IPS DF 6.9 (cell line): ENCODE measurements at regions not wholly inside any gene's neighbourhood (a gene's known extent, or its start where the extent isn't known, plus 50 kb on each side); places are given as distances from the start of the nearest gene placed in this dataset.
"Not testable (repeated sequence)": the region's sequence is repeated elsewhere in the genome, so short reads cannot be mapped to it uniquely, and the experiment has no call there.

ENCODE experiments used
- DNase-seq: peaks from one replicate; pipeline ENCODE4 v3.0.0-alpha.2; 2013; ENCODE audit warnings: low read depth, low spot score
- H3K27ac ChIP-seq: one replicate; pipeline ENCODE4 v1.5.1; 2013; ENCODE audit warnings: low read length, control low read depth
- H3K27me3 ChIP-seq: 2 replicates; pipeline ENCODE4 v1.6.1; 2013; ENCODE audit warnings: mild to moderate bottlenecking, low read length; ENCODE audit not compliant: control insufficient read depth, insufficient read depth
- H3K36me3 ChIP-seq: 2 replicates; pipeline ENCODE4 v1.6.1; 2013; ENCODE audit warnings: low read length; ENCODE audit not compliant: control insufficient read depth, insufficient read depth
- H3K4me1 ChIP-seq: 2 replicates; pipeline ENCODE4 v1.6.1; 2013; ENCODE audit warnings: low read length; ENCODE audit not compliant: control insufficient read depth, insufficient read depth
- H3K4me3 ChIP-seq: 2 replicates; pipeline ENCODE4 v1.5.1; 2013; ENCODE audit warnings: mild to moderate bottlenecking, low read length
- H3K9me3 ChIP-seq: 2 replicates; pipeline ENCODE4 v1.6.1; 2013; ENCODE audit warnings: low read length, inconsistent platforms; ENCODE audit not compliant: control insufficient read depth, insufficient read depth
- WGBS: extraction: QIAGEN DNeasy Blood & Tissue Kit; methylation state at CpG from one replicate; pipeline ENCODE4 v1.1.7; 2013; ENCODE audit warnings: mixed read lengths, missing lambda C conversion rate; ENCODE audit not compliant: insufficient read length, insufficient coverage; 5-methylcytosine and 5-hydroxymethylcytosine counted together

DNA sequence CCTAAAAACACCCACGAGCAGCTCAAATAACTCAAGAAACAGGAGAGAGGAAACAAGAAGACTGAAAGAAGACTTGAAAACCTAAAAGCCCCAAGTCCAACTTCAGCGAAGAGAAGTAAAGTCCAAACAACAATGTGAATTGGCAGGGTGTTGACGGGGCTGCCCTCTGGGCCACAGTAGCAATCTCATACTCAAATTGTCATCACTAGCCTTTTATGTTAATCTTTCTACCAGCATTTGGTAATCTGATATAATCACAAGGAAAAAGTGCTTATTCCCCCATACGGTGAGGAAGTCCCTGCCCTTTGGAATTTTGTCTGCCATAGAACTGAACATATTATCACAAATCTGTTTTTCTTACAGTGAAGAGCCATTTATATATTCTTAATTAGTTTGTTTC is 51.5 kb upstream of the IFNE start:
- H3K4me3 ChIP-seq = no peak overlapping the region
- no peak overlapping the region for H3K27ac ChIP-seq
- no peak for DNase-seq
- H3K4me1 ChIP-seq = no peaks in the 10 kb centered on the region
- no peaks in the 10 kb centered on the region; the same call in 1 of the 2 replicates for H3K9me3 ChIP-seq
- no peaks in the 10 kb centered on the region for H3K27me3 ChIP-seq
- H3K36me3 ChIP-seq = peaks cover 1% of the 10 kb centered on the region; the same call in 1 of the 2 replicates
- no CpG with 5 or more reads among the region's 4 CpGs for WGBS

DNA sequence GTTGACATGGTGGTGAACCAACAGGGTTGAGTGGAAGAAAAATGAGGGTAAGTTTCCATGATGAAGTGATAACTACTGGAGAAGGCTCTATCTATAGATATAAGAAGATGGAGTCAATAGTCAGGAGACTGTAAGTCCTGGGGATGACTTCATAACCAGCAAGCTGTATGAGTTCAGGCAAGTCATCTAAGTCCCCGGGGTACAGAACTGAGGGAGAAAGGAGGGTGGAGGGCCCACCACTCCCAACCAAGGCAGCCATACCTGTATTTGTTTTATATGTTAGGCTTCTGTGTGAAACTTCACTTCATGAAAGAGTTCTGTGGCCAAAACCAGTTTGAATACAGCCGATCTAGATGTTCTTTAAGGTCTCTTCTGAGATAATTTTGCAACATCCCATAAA is 53.3 kb upstream of the IFNE start:
- no CpG with 5 or more reads among the region's 2 CpGs for WGBS
- no peaks in the 10 kb centered on the region for H3K27me3 ChIP-seq
- no peaks in the 10 kb centered on the region; the same call in 1 of the 2 replicates for H3K9me3 ChIP-seq
- DNase-seq = no peak
- no peak overlapping the region for H3K27ac ChIP-seq
- H3K4me3 ChIP-seq = no peak overlapping the region
- no peaks in the 10 kb centered on the region for H3K36me3 ChIP-seq
- H3K4me1 ChIP-seq = no peaks in the 10 kb centered on the region

DNA sequence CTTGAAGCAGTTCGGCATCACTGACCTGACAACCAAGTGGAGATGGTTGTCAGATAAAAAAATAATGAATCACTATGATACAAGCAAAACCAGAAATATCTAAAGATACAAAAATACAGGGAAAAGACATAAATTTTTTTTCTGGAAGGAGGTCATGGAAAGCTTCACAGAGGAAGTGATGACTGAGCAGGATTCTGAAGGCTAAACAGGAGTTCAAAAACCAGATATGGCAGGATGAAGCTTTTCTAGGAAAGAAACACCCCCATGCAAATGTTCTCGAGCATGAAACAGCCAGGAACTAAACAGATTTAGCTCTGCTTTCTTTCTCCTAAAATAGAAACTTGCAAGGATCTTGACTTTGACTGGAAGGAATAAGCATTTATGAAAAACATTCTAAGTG is 60.7 kb upstream of the IFNE start:
- H3K4me1 ChIP-seq = no peaks in the 10 kb centered on the region
- H3K36me3 ChIP-seq = no peaks in the 10 kb centered on the region
- H3K4me3 ChIP-seq = no peak overlapping the region
- H3K27me3 ChIP-seq = no peaks in the 10 kb centered on the region
- no peaks in the 10 kb centered on the region for H3K9me3 ChIP-seq
- DNase-seq = no peak
- no peak overlapping the region for H3K27ac ChIP-seq
- no CpG with 5 or more reads among the region's 2 CpGs for WGBS

DNA sequence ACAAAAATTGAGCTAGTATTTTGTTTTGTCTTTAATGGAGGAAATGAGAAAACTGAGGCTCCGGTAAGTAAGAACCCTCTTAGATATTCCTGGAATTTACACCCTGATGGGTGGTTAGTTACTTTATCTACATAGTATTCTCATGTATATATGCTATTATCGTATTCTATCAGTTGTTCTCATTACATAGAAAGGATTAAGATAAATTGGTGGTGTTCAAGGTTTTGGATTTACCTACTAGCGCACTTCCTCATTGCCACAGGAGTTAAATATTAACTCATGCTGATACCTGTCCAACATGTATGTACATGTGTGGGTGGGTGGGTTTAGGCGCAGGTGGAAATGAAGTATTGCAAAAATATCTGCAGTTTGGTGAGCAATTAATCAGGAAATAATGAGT is 61.1 kb upstream of the IFNE start:
- Histone ChIP-seq H3K36me3 (no peaks in the 10 kb centered on the region), H3K4me3 (no peak overlapping the region), H3K9me3 (no peaks in the 10 kb centered on the region), H3K27me3 (no peaks in the 10 kb centered on the region), H3K4me1 (no peaks in the 10 kb centered on the region), H3K27ac (no peak overlapping the region)
- WGBS = no CpG with 5 or more reads among the region's 4 CpGs
- no peak for DNase-seq

DNA sequence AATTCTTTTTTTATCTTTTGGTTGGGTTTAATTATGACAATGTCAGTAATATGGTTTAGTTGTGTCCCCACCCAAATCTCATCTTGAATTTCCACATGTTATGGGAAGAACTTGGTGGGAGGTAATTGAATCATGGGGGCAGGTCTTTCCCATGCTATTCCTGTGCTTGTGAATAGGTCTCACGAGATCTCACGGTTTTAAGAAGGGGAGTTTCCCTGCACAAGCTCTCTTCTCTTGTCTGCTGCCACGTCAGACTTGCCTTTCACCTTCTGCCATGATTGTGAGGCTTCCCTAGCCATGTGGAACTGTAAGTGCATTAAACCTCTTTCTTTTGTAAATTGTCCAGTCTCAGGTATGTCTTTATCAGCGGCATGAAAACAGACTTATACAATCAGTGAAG is 61.7 kb upstream of the IFNE start:
- not testable (repeated sequence) for H3K27me3 ChIP-seq, H3K9me3 ChIP-seq, H3K36me3 ChIP-seq, H3K4me3 ChIP-seq, H3K27ac ChIP-seq, DNase-seq, H3K4me1 ChIP-seq
- WGBS = no CpG with 5 or more reads among the region's 4 CpGs

DNA sequence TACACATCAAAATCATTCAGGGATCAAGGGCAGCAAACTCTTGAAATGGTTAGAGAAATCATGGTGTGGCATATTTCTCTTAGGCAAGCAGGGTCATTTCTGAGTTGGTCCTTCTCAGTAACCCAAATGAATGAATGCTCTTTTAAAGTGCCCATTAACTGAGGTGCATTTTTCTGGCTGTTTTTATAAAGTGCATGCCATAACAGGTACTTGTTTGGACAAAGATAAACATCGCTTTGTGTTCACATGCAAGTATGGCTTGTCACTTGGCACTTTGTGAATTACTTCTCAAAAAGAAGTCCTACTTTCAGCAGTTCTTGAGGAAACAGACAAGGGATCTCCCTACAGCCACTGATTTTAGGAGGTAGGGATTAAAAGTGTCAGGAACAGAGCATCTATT is 64.8 kb upstream of the IFNE start:
- Histone ChIP-seq H3K4me1 (no peaks in the 10 kb centered on the region; the same call in 1 of the 2 replicates), H3K36me3 (no peaks in the 10 kb centered on the region), H3K4me3 (no peak overlapping the region), H3K27ac (no peak overlapping the region), H3K27me3 (no peaks in the 10 kb centered on the region), H3K9me3 (no peaks in the 10 kb centered on the region)
- no peak for DNase-seq
- WGBS = no CpG with 5 or more reads among the region's 1 CpG

DNA sequence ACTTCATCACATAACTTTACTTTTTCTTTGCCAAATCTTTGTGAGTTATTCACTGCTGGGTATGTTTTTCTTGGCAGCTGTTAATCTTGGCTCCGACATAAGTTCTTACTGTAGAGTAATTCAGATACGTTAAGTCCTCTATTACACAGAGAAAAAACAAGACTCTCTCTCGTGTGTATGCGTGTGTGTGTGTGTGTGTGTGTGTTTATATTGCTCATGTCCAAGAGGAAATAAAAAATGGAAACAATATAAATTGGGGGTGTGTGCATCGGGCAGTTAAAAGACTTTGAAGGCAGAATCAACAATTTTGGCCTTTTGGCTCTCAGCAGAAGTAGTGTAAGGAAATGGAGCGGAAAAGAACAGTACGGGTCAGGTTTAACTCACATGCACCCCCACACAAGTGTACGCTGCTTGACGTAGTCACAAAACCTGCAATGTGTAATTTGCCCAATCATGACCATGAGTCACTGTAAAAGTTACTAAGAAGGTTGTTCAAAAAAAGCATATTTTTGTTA is 67.2 kb upstream of the IFNE start:
- no peak for DNase-seq
- WGBS = no CpG with 5 or more reads among the region's 9 CpGs
- Histone ChIP-seq H3K36me3 (no peaks in the 10 kb centered on the region), H3K4me3 (no peak overlapping the region), H3K9me3 (no peaks in the 10 kb centered on the region), H3K4me1 (no peaks in the 10 kb centered on the region; the same call in 1 of the 2 replicates), H3K27ac (no peak overlapping the region), H3K27me3 (no peaks in the 10 kb centered on the region)

DNA sequence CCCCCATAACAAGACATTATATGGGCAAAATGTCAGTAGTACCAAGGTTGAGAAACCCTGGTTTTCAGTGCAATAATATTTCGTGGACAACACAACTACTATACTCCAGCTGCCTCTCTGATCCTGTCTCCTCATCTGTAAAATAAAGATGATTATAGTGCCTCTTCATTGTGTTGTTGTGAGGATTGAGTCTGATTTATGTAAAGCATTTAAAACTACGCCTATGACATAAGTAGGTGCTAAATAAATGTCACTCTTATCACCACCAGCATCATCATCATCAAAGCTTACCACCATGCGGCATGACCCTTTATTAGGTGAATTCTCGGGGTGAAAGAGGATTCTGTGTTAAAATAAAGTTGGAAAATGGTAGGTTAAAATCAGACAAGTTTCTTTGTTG is 67.8 kb upstream of the IFNE start:
- WGBS = no CpG with 5 or more reads among the region's 4 CpGs
- no peak for DNase-seq
- Histone ChIP-seq H3K36me3 (no peaks in the 10 kb centered on the region), H3K4me1 (no peaks in the 10 kb centered on the region; the same call in 1 of the 2 replicates), H3K4me3 (no peak overlapping the region), H3K27ac (no peak overlapping the region), H3K27me3 (no peaks in the 10 kb centered on the region), H3K9me3 (no peaks in the 10 kb centered on the region)

DNA sequence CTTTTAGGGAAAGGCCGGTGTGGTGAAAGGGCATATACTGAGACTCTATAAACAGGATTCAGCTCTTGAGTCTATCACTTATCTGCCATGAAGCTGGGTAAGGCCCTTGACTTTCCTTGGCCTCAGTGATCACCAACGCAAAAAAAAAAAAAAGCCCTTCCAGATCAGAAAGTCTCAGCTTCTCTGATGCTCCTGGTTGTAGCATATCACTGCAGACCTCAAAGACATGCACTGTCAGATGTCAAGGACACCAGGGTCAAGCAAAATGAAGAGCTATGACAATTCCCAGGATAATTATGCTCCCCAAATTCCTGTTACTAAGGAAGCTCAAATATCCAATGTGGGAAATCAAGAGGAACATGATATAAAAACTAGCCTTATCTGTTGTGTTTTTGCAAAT is 68.3 kb upstream of the IFNE start:
- DNase-seq = no peak
- Histone ChIP-seq H3K4me3 (no peak overlapping the region), H3K36me3 (no peaks in the 10 kb centered on the region), H3K27ac (no peak overlapping the region), H3K27me3 (no peaks in the 10 kb centered on the region), H3K9me3 (no peaks in the 10 kb centered on the region), H3K4me1 (no peaks in the 10 kb centered on the region; the same call in 1 of the 2 replicates)
- no CpG with 5 or more reads among the region's 2 CpGs for WGBS

DNA sequence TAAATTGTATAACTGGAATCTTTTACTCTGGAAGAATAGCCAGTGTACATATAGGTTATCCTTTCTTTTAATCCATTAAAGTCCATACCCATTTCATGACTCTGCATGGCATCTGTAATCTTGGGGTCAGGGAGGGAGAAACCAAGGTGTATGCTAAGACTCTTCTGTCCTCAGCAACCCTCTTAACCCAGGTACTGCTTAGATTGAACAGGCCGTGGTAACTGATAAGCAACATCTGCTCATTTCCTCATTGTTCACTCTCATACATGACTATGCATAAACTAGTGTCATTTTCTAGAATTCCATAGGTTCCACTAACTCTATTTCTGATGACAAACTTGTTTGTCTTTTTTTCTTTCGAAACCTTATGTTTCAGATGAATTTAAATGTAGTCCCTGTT is 69.3 kb upstream of the IFNE start:
- no CpG with 5 or more reads among the region's 2 CpGs for WGBS
- H3K36me3 ChIP-seq = no peaks in the 10 kb centered on the region
- H3K27me3 ChIP-seq = no peaks in the 10 kb centered on the region
- no peak overlapping the region for H3K4me3 ChIP-seq
- DNase-seq = no peak
- H3K27ac ChIP-seq = no peak overlapping the region
- no peaks in the 10 kb centered on the region for H3K9me3 ChIP-seq
- H3K4me1 ChIP-seq = no peaks in the 10 kb centered on the region; the same call in 1 of the 2 replicates
